ENCODE measurements at regions not wholly inside any gene's neighbourhood (a gene's known extent, or its start where the extent isn't known, plus 50 kb on each side); places are given as distances from the start of the nearest gene placed in this dataset.

- no peaks in the 10 kb centered on the region for H3K36me3 Mint-ChIP-seq (ENCODE audit: low read depth)
- H3K9me3 Mint-ChIP-seq = no peaks in the 10 kb centered on the region
- POLR2A ChIA-PET = no interaction called here
- H3K27me3 Mint-ChIP-seq = no peaks in the 10 kb centered on the region
- H3K27ac Mint-ChIP-seq = no peak overlapping the region
- no peak for TF ChIP-seq CTCF (IDR thresholded peaks at IDR 0.05)
- DNase-seq = no peak
- intact Hi-C loops (cut with micrococcal nuclease) = no loop called here
- ATAC-seq = no peak
- no peaks in the 10 kb centered on the region for H3K4me1 Mint-ChIP-seq (ENCODE audit: low read depth)
- no peak overlapping the region for H3K4me3 Mint-ChIP-seq
- CTCF ChIA-PET = no interaction called here
Measured at GRCh38 chr7:19464241-19464640, 244.6 kb downstream of the POLR1F start.

GRCh38 chr7:19463581-19463980 is 245.3 kb downstream of the POLR1F start:
- no peak overlapping the region for H3K27ac Mint-ChIP-seq
- CTCF ChIA-PET = no interaction called here
- DNase-seq (no peak), ATAC-seq (no peak)
- intact Hi-C loops (cut with micrococcal nuclease) = no loop called here
- no peak overlapping the region for H3K4me3 Mint-ChIP-seq
- H3K27me3 Mint-ChIP-seq = no peaks in the 10 kb centered on the region
- no peaks in the 10 kb centered on the region for H3K4me1 Mint-ChIP-seq (ENCODE audit: low read depth)
- POLR2A ChIA-PET = no interaction called here
- TF ChIP-seq CTCF (IDR thresholded peaks at IDR 0.05) = no peak
- H3K9me3 Mint-ChIP-seq = no peaks in the 10 kb centered on the region
- H3K36me3 Mint-ChIP-seq (ENCODE audit: low read depth) = no peaks in the 10 kb centered on the region

GRCh38 chr7:19455623-19456022 is 253.2 kb downstream of the POLR1F start:
- no peak for ATAC-seq
- Mint-ChIP-seq H3K27ac (no peak overlapping the region), H3K4me3 (no peak overlapping the region), H3K36me3 (ENCODE audit: low read depth) (no peaks in the 10 kb centered on the region), H3K4me1 (ENCODE audit: low read depth) (no peaks in the 10 kb centered on the region), H3K27me3 (no peaks in the 10 kb centered on the region), H3K9me3 (no peaks in the 10 kb centered on the region)
- POLR2A ChIA-PET = no interaction called here
- DNase-seq = no peak
- CTCF ChIA-PET = no interaction called here
- no peak for TF ChIP-seq CTCF (IDR thresholded peaks at IDR 0.05)
- intact Hi-C loops (cut with micrococcal nuclease) = no loop called here

GRCh38 chr7:19448091-19448490 is 260.7 kb downstream of the POLR1F start:
- TF ChIP-seq CTCF (IDR thresholded peaks at IDR 0.05) = no peak
- ChIA-PET CTCF (no interaction called here), POLR2A (no interaction called here)
- ATAC-seq (no peak), DNase-seq (no peak)
- Mint-ChIP-seq H3K4me1 (ENCODE audit: low read depth) (no peaks in the 10 kb centered on the region), H3K36me3 (ENCODE audit: low read depth) (no peaks in the 10 kb centered on the region), H3K27me3 (no peaks in the 10 kb centered on the region), H3K9me3 (peaks cover 1% of the 10 kb centered on the region), H3K4me3 (no peak overlapping the region), H3K27ac (no peak overlapping the region)
- intact Hi-C loops (cut with micrococcal nuclease) = no loop called here

- H3K9me3 Mint-ChIP-seq = peaks cover 4% of the 10 kb centered on the region
- POLR2A ChIA-PET = no interaction called here
- no peak overlapping the region for H3K27ac Mint-ChIP-seq
- DNase-seq = no peak
- no peaks in the 10 kb centered on the region for H3K36me3 Mint-ChIP-seq (ENCODE audit: low read depth)
- H3K4me1 Mint-ChIP-seq (ENCODE audit: low read depth) = no peaks in the 10 kb centered on the region
- no peak for ATAC-seq
- intact Hi-C loops (cut with micrococcal nuclease) = no loop called here
- no peak for TF ChIP-seq CTCF (IDR thresholded peaks at IDR 0.05)
- no peaks in the 10 kb centered on the region for H3K27me3 Mint-ChIP-seq
- CTCF ChIA-PET = no interaction called here
- H3K4me3 Mint-ChIP-seq = no peak overlapping the region
Measured at GRCh38 chr7:19442016-19442785, 266.6 kb downstream of the POLR1F start.
